Ovary (tissue), 3 donors: ENCODE measurements at regions not wholly inside any gene's neighbourhood (a gene's known extent, or its start where the extent isn't known, plus 50 kb on each side); places are given as distances from the start of the nearest gene placed in this dataset.

Experiments used
- CTCF ChIP-seq, 3 donors: fragments of 450-650 bp in 2 of 3; fragments of 200-600 bp in 1 of 3; IDR thresholded peaks; one replicate each; pipeline versions ENCODE4 v1.5.1 to v1.8.0; 2016 to 2022; ENCODE audit warnings: antibody characterized with exemption in 3 of 3, mild to moderate bottlenecking in 1 of 3
- POLR2A ChIP-seq: fragments of 450-650 bp; IDR thresholded peaks from one replicate; pipeline ENCODE4 v1.6.1; 2017; ENCODE audit warnings: antibody characterized with exemption, mild to moderate bottlenecking, moderate library complexity
- donor health status: DM: no; HTN: no; CAD: no.

DNA sequence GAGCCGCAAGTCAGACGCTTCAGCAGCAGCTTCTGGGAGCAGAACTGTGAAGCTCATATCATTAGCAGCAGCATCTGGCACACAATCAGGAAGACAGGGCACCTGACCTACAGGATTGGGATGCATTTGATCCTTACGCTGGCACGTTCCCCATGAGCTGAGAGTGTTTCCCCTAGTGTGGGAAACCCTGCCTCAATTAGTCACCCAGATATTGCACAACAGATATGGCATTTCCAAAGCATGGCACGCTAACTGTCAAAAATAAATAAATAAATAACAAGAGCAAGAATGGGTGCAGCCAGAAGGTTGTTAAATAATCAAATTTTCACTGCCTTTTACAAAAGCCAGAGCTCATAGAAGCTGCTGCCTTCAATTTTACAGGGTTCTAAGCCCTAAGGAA is 189.6 kb upstream of the THBS1 start:
- TF ChIP-seq POLR2A = no peak
- no peak for TF ChIP-seq CTCF (IDR thresholded peaks at IDR 0.05)
